CD14-positive monocyte (primary cell): ENCODE measurements at regions not wholly inside any gene's neighbourhood (a gene's known extent, or its start where the extent isn't known, plus 50 kb on each side); places are given as distances from the start of the nearest gene placed in this dataset.

Source experiments
- DNase-seq, 3 donors: peaks; one replicate each; pipeline ENCODE4 v3.0.0-alpha.2; 2011 to 2022
- H2AFZ ChIP-seq: 2 replicates; pipeline ENCODE4 v1.6.0; 2012; ENCODE audit warnings: mild to moderate bottlenecking, low read depth, low read length, inconsistent platforms; ENCODE audit not compliant: insufficient read depth, poor library complexity, severe bottlenecking
- H3K27ac ChIP-seq, 2 donors: 1 replicate in 1 of 2; 2 replicates in 1 of 2; pipeline ENCODE4 v1.5.1; 2012 to 2013; ENCODE audit warnings: low read length in 2 of 2, control low read depth in 1 of 2, inconsistent platforms in 1 of 2, low read depth in 1 of 2, mild to moderate bottlenecking in 1 of 2
- H3K27me3 ChIP-seq, 2 donors: one replicate each; pipeline versions ENCODE4 v1.6.0 to v1.6.1; 2011 to 2013; ENCODE audit warnings: low read length in 2 of 2; ENCODE audit not compliant: control insufficient read depth in 2 of 2, insufficient read depth in 2 of 2
- H3K36me3 ChIP-seq, 2 donors: replicated peaks in 1 of 2; 1 replicate in 1 of 2; 2 replicates in 1 of 2; pipeline versions ENCODE4 v1.5.1 to v1.6.1; 2012 to 2013; ENCODE audit warnings: low read length in 2 of 2, control low read depth in 1 of 2, inconsistent platforms in 1 of 2, mild to moderate bottlenecking in 1 of 2; ENCODE audit not compliant: insufficient read depth in 2 of 2, control insufficient read depth in 1 of 2
- H3K4me1 ChIP-seq, 2 donors: 1 replicate in 1 of 2; 2 replicates in 1 of 2; pipeline versions ENCODE4 v1.5.1 to v1.6.1; 2012 to 2013; ENCODE audit warnings: low read length in 2 of 2, control low read depth in 1 of 2, inconsistent platforms in 1 of 2, mild to moderate bottlenecking in 1 of 2, moderate library complexity in 1 of 2; ENCODE audit not compliant: insufficient read depth in 2 of 2, control insufficient read depth in 1 of 2
- H3K4me2 ChIP-seq: replicated peaks from 2 replicates; pipeline ENCODE3; 2012; ENCODE audit warnings: low read length, moderate library complexity, mild to moderate bottlenecking; ENCODE audit not compliant: poor library complexity, severe bottlenecking; ENCODE audit errors: extremely low read depth
- H3K4me3 ChIP-seq, 3 experiments: fragments of 200-600 bp in 1 of 3; sonication (generic) in 1 of 3; replicated peaks in 1 of 3; 1 replicate in 2 of 3; 2 replicates in 1 of 3; pipeline ENCODE4 v1.5.1; 2011 to 2013; ENCODE audit warnings: low read length in 3 of 3, mild to moderate bottlenecking in 3 of 3, control low read depth in 2 of 3, low read depth in 2 of 3, inconsistent platforms in 1 of 3, moderate library complexity in 1 of 3
- H3K79me2 ChIP-seq: 2 replicates; pipeline ENCODE4 v1.6.0; 2012; ENCODE audit warnings: mild to moderate bottlenecking, control low read depth, inconsistent platforms, low read length, moderate library complexity; ENCODE audit not compliant: insufficient read depth
- H3K9ac ChIP-seq: 2 replicates; pipeline ENCODE4 v1.6.0; 2017; ENCODE audit warnings: low read length, mild to moderate bottlenecking; ENCODE audit not compliant: insufficient read depth, poor library complexity, severe bottlenecking
- H3K9me3 ChIP-seq, 2 donors: replicated peaks in 1 of 2; 1 replicate in 1 of 2; 2 replicates in 1 of 2; pipeline versions ENCODE4 v1.5.1 to v1.6.1; 2012 to 2013; ENCODE audit warnings: low read length in 2 of 2, control low read depth in 1 of 2; ENCODE audit not compliant: control insufficient read depth in 1 of 2, insufficient read depth in 1 of 2
- H4K20me1 ChIP-seq: 2 replicates; pipeline ENCODE4 v1.6.0; 2012; ENCODE audit warnings: mild to moderate bottlenecking, low read length, control low read depth, moderate library complexity; ENCODE audit not compliant: insufficient read depth
- H3K27ac Mint-ChIP-seq, 7 donors: one replicate each; pipeline ENCODE4 v1.8.0; 2020; ENCODE audit warnings: mild to moderate bottlenecking in 7 of 7, mixed read lengths in 7 of 7, moderate library complexity in 6 of 7, inconsistent platforms in 2 of 7
- H3K27me3 Mint-ChIP-seq, 3 donors: one replicate each; pipeline ENCODE4 v1.8.0; 2021 to 2022; ENCODE audit warnings: low read depth in 3 of 3, mild to moderate bottlenecking in 3 of 3, mixed read lengths in 3 of 3, moderate library complexity in 3 of 3, inconsistent platforms in 1 of 3
- H3K36me3 Mint-ChIP-seq, 2 donors: one replicate each; pipeline ENCODE4 v1.8.0; 2020; ENCODE audit warnings: mixed read lengths in 2 of 2, inconsistent platforms in 1 of 2, mild to moderate bottlenecking in 1 of 2
- H3K4me1 Mint-ChIP-seq: one replicate; pipeline ENCODE4 v1.8.0; 2020; ENCODE audit warnings: mild to moderate bottlenecking, mixed read lengths
- H3K4me3 Mint-ChIP-seq, 2 donors: one replicate each; pipeline ENCODE4 v1.8.0; 2020; ENCODE audit warnings: mild to moderate bottlenecking in 2 of 2, mixed read lengths in 2 of 2, moderate library complexity in 1 of 2
- H3K9me3 Mint-ChIP-seq, 7 donors: one replicate each; pipeline ENCODE4 v1.8.0; 2020 to 2022; ENCODE audit warnings: mixed read lengths in 7 of 7, mild to moderate bottlenecking in 6 of 7, moderate library complexity in 6 of 7, inconsistent platforms in 2 of 7
- WGBS: methylation state at CpG from one replicate; pipeline ENCODE4 v1.1.5; 2013; ENCODE audit warnings: missing lambda C conversion rate; ENCODE audit not compliant: insufficient coverage; 5-methylcytosine and 5-hydroxymethylcytosine counted together
- intact Hi-C, 2 donors: fragments of 100-400 bp; cut with micrococcal nuclease; formaldehyde crosslinking; loops; one replicate each; pipeline versions ENCODE4 v1.15.0 to v1.15.1; 2023
- TF ChIP-seq, protein P1 (sequence below): fragments of 200-600 bp; IDR thresholded peaks from one replicate; pipeline ENCODE4 v1.8.0; 2022; ENCODE audit warnings: antibody characterized with exemption, mild to moderate bottlenecking

- Histone ChIP-seq H3K9ac (no peak overlapping the region), H3K4me2 (no peak overlapping the region), H3K79me2 (no peaks in the 10 kb centered on the region), H4K20me1 (no peaks in the 10 kb centered on the region), H2AFZ (no peak overlapping the region), H3K36me3 (no peaks in the 10 kb centered on the region), H3K9me3 (no peaks in the 10 kb centered on the region), H3K4me3 (no peak overlapping the region), H3K4me1 (no peaks in the 10 kb centered on the region), H3K27ac (no peak overlapping the region), H3K27me3 (peaks cover 0 to 5% of the 10 kb centered on the region in 2 donors)
- Mint-ChIP-seq H3K27ac (no peak overlapping the region), H3K4me3 (no peak overlapping the region), H3K9me3 (no peaks in the 10 kb centered on the region), H3K36me3 (no peaks in the 10 kb centered on the region), H3K27me3 (peaks cover 2 to 10% (median 2%) of the 10 kb centered on the region in 3 donors), H3K4me1 (peaks cover 4% of the 10 kb centered on the region)
- DNase-seq: no peak
- intact Hi-C loops: no loop called here
- TF ChIP-seq, protein P1, sequence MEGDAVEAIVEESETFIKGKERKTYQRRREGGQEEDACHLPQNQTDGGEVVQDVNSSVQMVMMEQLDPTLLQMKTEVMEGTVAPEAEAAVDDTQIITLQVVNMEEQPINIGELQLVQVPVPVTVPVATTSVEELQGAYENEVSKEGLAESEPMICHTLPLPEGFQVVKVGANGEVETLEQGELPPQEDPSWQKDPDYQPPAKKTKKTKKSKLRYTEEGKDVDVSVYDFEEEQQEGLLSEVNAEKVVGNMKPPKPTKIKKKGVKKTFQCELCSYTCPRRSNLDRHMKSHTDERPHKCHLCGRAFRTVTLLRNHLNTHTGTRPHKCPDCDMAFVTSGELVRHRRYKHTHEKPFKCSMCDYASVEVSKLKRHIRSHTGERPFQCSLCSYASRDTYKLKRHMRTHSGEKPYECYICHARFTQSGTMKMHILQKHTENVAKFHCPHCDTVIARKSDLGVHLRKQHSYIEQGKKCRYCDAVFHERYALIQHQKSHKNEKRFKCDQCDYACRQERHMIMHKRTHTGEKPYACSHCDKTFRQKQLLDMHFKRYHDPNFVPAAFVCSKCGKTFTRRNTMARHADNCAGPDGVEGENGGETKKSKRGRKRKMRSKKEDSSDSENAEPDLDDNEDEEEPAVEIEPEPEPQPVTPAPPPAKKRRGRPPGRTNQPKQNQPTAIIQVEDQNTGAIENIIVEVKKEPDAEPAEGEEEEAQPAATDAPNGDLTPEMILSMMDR: no peak
- no CpG with 5 or more reads among the region's 4 CpGs for WGBS
Measured at GRCh38 chr6:132959639-132960326, 145.4 kb downstream of the RPS12 start.

- Histone ChIP-seq H3K9me3 (no peaks in the 10 kb centered on the region), H2AFZ (no peak overlapping the region), H3K9ac (no peak overlapping the region), H3K4me2 (no peak overlapping the region), H3K27me3 (peaks cover 0 to 5% of the 10 kb centered on the region in 2 donors), H3K79me2 (no peaks in the 10 kb centered on the region), H3K4me1 (no peaks in the 10 kb centered on the region), H3K4me3 (no peak overlapping the region), H3K36me3 (no peaks in the 10 kb centered on the region), H4K20me1 (no peaks in the 10 kb centered on the region), H3K27ac (no peak overlapping the region)
- Mint-ChIP-seq H3K4me3 (no peak overlapping the region), H3K27ac (no peak overlapping the region), H3K36me3 (no peaks in the 10 kb centered on the region), H3K4me1 (peaks cover 4% of the 10 kb centered on the region), H3K9me3 (no peaks in the 10 kb centered on the region), H3K27me3 (peaks cover 2 to 10% (median 2%) of the 10 kb centered on the region in 3 donors)
- intact Hi-C loops: no loop called here
- 10% methylated on average over 2 of the region's 8 CpGs for WGBS
- TF ChIP-seq, protein P1: no peak
- no peak for DNase-seq
Measured at GRCh38 chr6:132960720-132961119, 146.4 kb downstream of the RPS12 start.
